ENCODE measurements at regions not wholly inside any gene's neighbourhood (a gene's known extent, or its start where the extent isn't known, plus 50 kb on each side); places are given as distances from the start of the nearest gene placed in this dataset.
A peak's percentile ranks its signal among the peaks of the same experiment; 100 is the strongest.
"Not testable (repeated sequence)": the region's sequence is repeated elsewhere in the genome, so short reads cannot be mapped to it uniquely, and the experiment has no call there.

DNA sequence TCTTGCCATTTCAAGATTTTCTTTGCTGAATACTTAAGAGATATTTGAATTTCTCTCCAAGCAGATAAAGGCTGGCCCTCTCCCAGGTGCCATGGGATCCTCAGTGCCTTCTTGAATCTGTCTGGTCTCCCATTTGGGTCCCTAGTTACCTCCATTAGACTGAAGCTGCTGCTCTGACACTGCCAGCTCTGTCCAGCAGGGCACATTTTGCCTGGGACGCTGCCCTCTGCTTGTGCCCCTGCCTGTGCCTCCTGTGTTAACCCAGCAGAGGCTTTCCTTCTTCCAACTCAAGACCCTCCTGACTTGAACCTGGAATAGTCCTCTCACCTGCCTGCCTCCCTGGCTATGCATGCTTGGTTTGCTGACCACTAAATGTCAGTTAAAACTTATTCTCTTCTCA lies 406.3 kb downstream of the BUD13 start:
- TF ChIP-seq ZNF33A (CRISPR knock-in tag; IDR thresholded peaks at IDR 0.05; ENCODE audit: borderline replicate concordance) (no peak), FOXP1 (IDR thresholded peaks at IDR 0.05) (no peak), FOXP1 (CRISPR knock-in tag; IDR thresholded peaks at IDR 0.05) (no peak), MAFG (CRISPR knock-in tag; IDR thresholded peaks at IDR 0.05) (no peak), ZNF660 (CRISPR knock-in tag; IDR thresholded peaks at IDR 0.05; ENCODE audit: borderline replicate concordance, low read depth) (no peak), PCBP2 (optimal IDR thresholded peaks at IDR 0.05; ENCODE audit: low read depth, low read length, poor library complexity, severe bottlenecking) (no peak), ZNF775 (CRISPR knock-in tag; IDR thresholded peaks at IDR 0.05; ENCODE audit: borderline replicate concordance) (no peak)
- DNase-seq (ENCODE audit: low spot score) (no peak), FAIRE-seq (no peak), ATAC-seq (peak; percentile 48)
- no peak overlapping the region for H3K9ac ChIP-seq (ENCODE audit: insufficient read depth, low read depth, low read length)
- WGBS (ENCODE audit: low lambda C conversion rate), result no CpG with 5 or more reads among the region's 1 CpG
- in situ Hi-C loops (cut with HindIII; ENCODE audit: extremely low pct_ligation_motif_present, low pct_unique_long_range_greater_than_20kb) (no loop called here), intact Hi-C loops (cut with micrococcal nuclease; ENCODE audit: unreplicated experiment) (no loop called here)
- no peaks in the 10 kb centered on the region for H4K20me1 ChIP-seq (ENCODE audit: insufficient read depth, low read length)
- no peak overlapping the region for H3K27ac ChIP-seq (ENCODE audit: extremely low read length, insufficient read depth, low read length)
- no peaks in the 10 kb centered on the region for H3K79me2 ChIP-seq (ENCODE audit: insufficient read depth, low read length)
- no peak overlapping the region for H3K4me3 ChIP-seq (replicated peaks in 1 of 3; ENCODE audit: insufficient read depth in 1 of 3, low read depth in 2 of 3, low read length in 3 of 3)
- no peaks in the 10 kb centered on the region for H3K36me3 ChIP-seq (replicated peaks in 1 of 2; ENCODE audit: control insufficient read depth in 1 of 2, insufficient read depth in 2 of 2, low read length in 2 of 2)
- H2AFZ ChIP-seq (ENCODE audit: low read length), result no peak overlapping the region
- H3K4me1 ChIP-seq (ENCODE audit: insufficient read depth, low read length), result peaks cover 44% of the 10 kb centered on the region
- peak overlapping the region; percentile 55; the same call in 1 of the 2 replicates for H3K4me2 ChIP-seq (ENCODE audit: low read depth, low read length)
- ChIA-PET CTCF (ENCODE audit: low intra/inter-chr PET ratio, low total read pairs) (no interaction called here), POLR2A (interaction anchor here (1.0 kb wide), 1 partner anchor 13 kb away, joined by 3 read pairs; no protein-coding TSS in a partner anchor)
- no TSS peak for BruUV-seq (replicated peaks)
- no peaks in the 10 kb centered on the region for H3K27me3 ChIP-seq (ENCODE audit: control insufficient read depth in 1 of 2, insufficient read depth in 2 of 2, low read length in 2 of 2)
- no peaks in the 10 kb centered on the region for H3K9me3 ChIP-seq (ENCODE audit: low read length)

DNA sequence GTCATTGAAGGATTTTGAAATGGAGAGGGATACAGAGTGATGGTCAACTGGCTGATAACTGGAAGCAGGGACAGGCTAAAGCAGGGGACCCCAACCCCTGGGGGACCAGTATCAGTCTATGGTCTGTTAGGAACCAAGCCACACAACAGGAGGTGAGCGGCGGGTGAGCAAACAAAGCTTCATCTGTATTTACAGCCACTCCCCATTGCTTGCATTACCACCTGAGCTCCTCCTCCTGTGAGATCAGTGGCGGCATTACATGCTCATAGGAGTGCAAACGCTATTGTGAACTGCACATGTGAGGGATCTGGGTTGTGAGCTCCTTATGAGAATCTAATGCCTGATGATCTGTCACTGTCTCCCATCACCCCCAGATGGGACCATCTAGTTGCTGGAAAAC lies 407.9 kb downstream of the BUD13 start:
- ATAC-seq; H3K79me2 ChIP-seq (ENCODE audit: insufficient read depth, low read length); H3K36me3 ChIP-seq (replicated peaks in 1 of 2; ENCODE audit: control insufficient read depth in 1 of 2, insufficient read depth in 2 of 2, low read length in 2 of 2); H4K20me1 ChIP-seq (ENCODE audit: insufficient read depth, low read length); H3K27me3 ChIP-seq (ENCODE audit: control insufficient read depth in 1 of 2, insufficient read depth in 2 of 2, low read length in 2 of 2); H3K9me3 ChIP-seq (ENCODE audit: low read length); H3K27ac ChIP-seq (ENCODE audit: extremely low read length, insufficient read depth, low read length); H3K4me2 ChIP-seq (ENCODE audit: low read depth, low read length); CTCF ChIA-PET (ENCODE audit: low intra/inter-chr PET ratio, low total read pairs); FAIRE-seq; H2AFZ ChIP-seq (ENCODE audit: low read length); H3K9ac ChIP-seq (ENCODE audit: insufficient read depth, low read depth, low read length); POLR2A ChIA-PET; H3K4me3 ChIP-seq (replicated peaks in 1 of 3; ENCODE audit: insufficient read depth in 1 of 3, low read depth in 2 of 3, low read length in 3 of 3); BruUV-seq (replicated peaks); in situ Hi-C loops (cut with HindIII; ENCODE audit: extremely low pct_ligation_motif_present, low pct_unique_long_range_greater_than_20kb); intact Hi-C loops (cut with micrococcal nuclease; ENCODE audit: unreplicated experiment); TF ChIP-seq SOX13, FOXA1, FOXP1 (IDR thresholded peaks at IDR 0.05): not testable (repeated sequence)
- TF ChIP-seq SOX13 (CRISPR knock-in tag; conservative IDR thresholded peaks at IDR 0.05 in 1 of 2, IDR thresholded peaks at IDR 0.05 in 1 of 2) (peak in 1 of 2 experiments; percentile 53; a peak in 1 of 4 replicates), FOXA1 (CRISPR knock-in tag; IDR thresholded peaks at IDR 0.05) (peak; percentile 41; the same call in 1 of the 2 replicates), FOXP1 (CRISPR knock-in tag; IDR thresholded peaks at IDR 0.05) (0 out of 2 replicates have a peak, but pooled peaks have one; percentile 8), TCF7 (IDR thresholded peaks at IDR 0.05; ENCODE audit: low read depth) (peak; percentile 34; the same call in 1 of the 2 replicates), SP5 (CRISPR knock-in tag; IDR thresholded peaks at IDR 0.05; ENCODE audit: borderline replicate concordance, low read depth) (peak; percentile 89), FOXA3 (CRISPR knock-in tag; IDR thresholded peaks at IDR 0.05) (peak; percentile 29; the same call in 1 of the 2 replicates)
- TF ChIP-seq, protein P1, sequence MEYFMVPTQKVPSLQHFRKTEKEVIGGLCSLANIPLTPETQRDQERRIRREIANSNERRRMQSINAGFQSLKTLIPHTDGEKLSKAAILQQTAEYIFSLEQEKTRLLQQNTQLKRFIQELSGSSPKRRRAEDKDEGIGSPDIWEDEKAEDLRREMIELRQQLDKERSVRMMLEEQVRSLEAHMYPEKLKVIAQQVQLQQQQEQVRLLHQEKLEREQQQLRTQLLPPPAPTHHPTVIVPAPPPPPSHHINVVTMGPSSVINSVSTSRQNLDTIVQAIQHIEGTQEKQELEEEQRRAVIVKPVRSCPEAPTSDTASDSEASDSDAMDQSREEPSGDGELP (IDR thresholded peaks at IDR 0.05; ENCODE audit: borderline replicate concordance, low read depth), result peak; percentile 39; the same call in 1 of the 2 replicates
- peak; percentile 29 for DNase-seq (ENCODE audit: low spot score)
- peaks cover 44% of the 10 kb centered on the region for H3K4me1 ChIP-seq (ENCODE audit: insufficient read depth, low read length)
- 32% methylated on average over 2 of the region's 4 CpGs for WGBS (ENCODE audit: low lambda C conversion rate)

Data from HepG2 (cell line).